BJ (cell line): ENCODE measurements at regions not wholly inside any gene's neighbourhood (a gene's known extent, or its start where the extent isn't known, plus 50 kb on each side); places are given as distances from the start of the nearest gene placed in this dataset.

Experiments used
- CTCF ChIA-PET: fragments of 350-600 bp; formaldehyde crosslinking; extraction: SDS; loops from one replicate; lab custom pipeline; 2021; ENCODE audit warnings: antibody characterized with exemption, inconsistent platforms; lab: Yijun Ruan, JAX
- POLR2A ChIA-PET: fragments of 300-600 bp; sonication (Branson Sonifier 250); formaldehyde crosslinking; extraction: SDS; loops from one replicate; lab custom pipeline; 2021; ENCODE audit warnings: antibody characterized with exemption; lab: Charles Lee
- DNase-seq: peaks from one replicate; pipeline ENCODE4 v3.0.0-alpha.2; 2011; ENCODE audit warnings: low read depth
- H3K27me3 ChIP-seq: 2 replicates; pipeline ENCODE4 v1.6.0; 2011; ENCODE audit warnings: low read length; ENCODE audit not compliant: control insufficient read depth, insufficient read depth
- H3K36me3 ChIP-seq: 2 replicates; pipeline ENCODE4 v1.5.1; 2011; ENCODE audit warnings: low read length; ENCODE audit not compliant: control insufficient read depth, insufficient read depth
- H3K4me3 ChIP-seq: 2 replicates; pipeline ENCODE4 v1.5.1; 2011; ENCODE audit warnings: low read depth, mild to moderate bottlenecking, control low read depth, low read length
- CTCF ChIP-seq: IDR thresholded peaks from 2 replicates; pipeline ENCODE4 v1.5.1; 2011; ENCODE audit warnings: low read depth, mild to moderate bottlenecking, control low read depth, inconsistent platforms, low read length, moderate library complexity; ENCODE audit not compliant: insufficient read depth

GRCh38 chr2:15836689-15837610, 103.4 kb upstream of the MYCN start:
- no peak for DNase-seq
- ChIA-PET POLR2A (no interaction called here), CTCF (no interaction called here)
- Histone ChIP-seq H3K27me3 (no peaks in the 10 kb centered on the region), H3K4me3 (no peak overlapping the region), H3K36me3 (no peaks in the 10 kb centered on the region)
- no peak for TF ChIP-seq CTCF

GRCh38 chr2:15838481-15839090, 101.8 kb upstream of the MYCN start:
- CTCF ChIA-PET, result no interaction called here
- H3K27me3 ChIP-seq, result no peaks in the 10 kb centered on the region
- POLR2A ChIA-PET, result no interaction called here
- no peak for DNase-seq
- no peak for TF ChIP-seq CTCF
- no peak overlapping the region for H3K4me3 ChIP-seq
- H3K36me3 ChIP-seq, result no peaks in the 10 kb centered on the region

- Histone ChIP-seq H3K4me3 (no peak overlapping the region), H3K27me3 (no peaks in the 10 kb centered on the region), H3K36me3 (no peaks in the 10 kb centered on the region)
- no peak for TF ChIP-seq CTCF
- ChIA-PET POLR2A (no interaction called here), CTCF (no interaction called here)
- DNase-seq, result no peak
Observed at GRCh38 chr2:15839426-15840124, 100.8 kb upstream of the MYCN start.

GRCh38 chr2:15840148-15840547, 100.2 kb upstream of the MYCN start:
- H3K27me3 ChIP-seq, result no peaks in the 10 kb centered on the region
- POLR2A ChIA-PET, result no interaction called here
- DNase-seq, result no peak
- no peak overlapping the region for H3K4me3 ChIP-seq
- no peaks in the 10 kb centered on the region for H3K36me3 ChIP-seq
- CTCF ChIA-PET, result no interaction called here
- no peak for TF ChIP-seq CTCF

GRCh38 chr2:15840969-15841368, 99.4 kb upstream of the MYCN start:
- DNase-seq, result no peak
- Histone ChIP-seq H3K27me3 (no peaks in the 10 kb centered on the region), H3K36me3 (no peaks in the 10 kb centered on the region), H3K4me3 (no peak overlapping the region)
- ChIA-PET POLR2A (no interaction called here), CTCF (no interaction called here)
- no peak for TF ChIP-seq CTCF
